Natural killer cell (primary cell): ENCODE measurements at regions not wholly inside any gene's neighbourhood (a gene's known extent, or its start where the extent isn't known, plus 50 kb on each side); places are given as distances from the start of the nearest gene placed in this dataset.

Source experiments
- ATAC-seq, 3 donors: fragments of 150-1000 bp in 2 of 3; fragments of 200-7000 bp in 1 of 3; cut with Tn5 transposase; 1 replicate in 1 of 3; 2 replicates in 2 of 3; pipeline ENCODE4 v1.10.0; 2021; ENCODE audit warnings: mild to moderate bottlenecking in 2 of 3, moderate library complexity in 2 of 3
- DNase-seq, 2 donors: peaks; one replicate each; pipeline versions ENCODE4 v3.0.0 to v3.0.0-alpha.2; 2013 to 2021; ENCODE audit warnings: mixed read lengths in 1 of 2
- H3K27ac ChIP-seq: one replicate; pipeline ENCODE4 v1.5.1; 2013; ENCODE audit warnings: mild to moderate bottlenecking, low read length
- H3K27me3 ChIP-seq: one replicate; pipeline ENCODE4 v1.6.1; 2013; ENCODE audit warnings: low read length; ENCODE audit not compliant: control insufficient read depth, insufficient read depth
- H3K36me3 ChIP-seq: one replicate; pipeline ENCODE4 v1.6.1; 2013; ENCODE audit warnings: low read length; ENCODE audit not compliant: control insufficient read depth, insufficient read depth
- H3K4me1 ChIP-seq: one replicate; pipeline ENCODE4 v1.6.1; 2013; ENCODE audit warnings: low read length; ENCODE audit not compliant: control insufficient read depth, insufficient read depth
- H3K4me3 ChIP-seq: one replicate; pipeline ENCODE4 v1.5.1; 2013; ENCODE audit warnings: low read length
- H3K9me3 ChIP-seq: one replicate; pipeline ENCODE4 v1.6.1; 2013; ENCODE audit warnings: low read length; ENCODE audit not compliant: control insufficient read depth, insufficient read depth
- H3K27ac Mint-ChIP-seq, 2 donors: one replicate each; pipeline ENCODE4 v1.8.0; 2022; ENCODE audit warnings: mild to moderate bottlenecking in 2 of 2, mixed read lengths in 2 of 2, moderate library complexity in 1 of 2
- H3K27me3 Mint-ChIP-seq, 2 donors: one replicate each; pipeline ENCODE4 v1.8.0; 2022; ENCODE audit warnings: low read depth in 2 of 2, mixed read lengths in 2 of 2
- H3K36me3 Mint-ChIP-seq: one replicate; pipeline ENCODE4 v1.8.0; 2022; ENCODE audit warnings: mixed read lengths
- H3K4me1 Mint-ChIP-seq, 2 donors: one replicate each; pipeline ENCODE4 v1.8.0; 2022; ENCODE audit warnings: mixed read lengths in 2 of 2
- H3K4me3 Mint-ChIP-seq: one replicate; pipeline ENCODE4 v1.8.0; 2022; ENCODE audit warnings: mild to moderate bottlenecking, moderate library complexity, mixed read lengths
- H3K9me3 Mint-ChIP-seq, 2 donors: one replicate each; pipeline ENCODE4 v1.8.0; 2022; ENCODE audit warnings: mixed read lengths in 2 of 2
- CTCF ChIP-seq: fragments of 200-600 bp; IDR thresholded peaks from one replicate; pipeline ENCODE4 v1.8.0; 2022; ENCODE audit warnings: antibody characterized with exemption
- WGBS: methylation state at CpG from one replicate; pipeline ENCODE4 v1.1.7; 2013; ENCODE audit warnings: missing lambda C conversion rate; ENCODE audit not compliant: insufficient coverage; 5-methylcytosine and 5-hydroxymethylcytosine counted together
- intact Hi-C: fragments of 100-400 bp; cut with micrococcal nuclease; formaldehyde crosslinking; loops from one replicate; pipeline ENCODE4 v1.14.2; 2022

GRCh38 chr16:76963614-76964315, 227.2 kb upstream of the MON1B start:
- H3K36me3 ChIP-seq: no peaks in the 10 kb centered on the region
- Mint-ChIP-seq H3K27ac (no peak overlapping the region), H3K36me3 (no peaks in the 10 kb centered on the region), H3K4me3 (no peak overlapping the region), H3K9me3 (peaks cover 2 to 7% of the 10 kb centered on the region in 2 donors), H3K27me3 (no peaks in the 10 kb centered on the region), H3K4me1 (no peaks in the 10 kb centered on the region)
- intact Hi-C loops: no loop called here
- no peak for TF ChIP-seq CTCF
- ATAC-seq (no peak), DNase-seq (no peak)
- H3K27ac ChIP-seq: no peak overlapping the region
- H3K4me3 ChIP-seq: no peak overlapping the region
- WGBS: 89% methylated on average over 6 of the region's 9 CpGs
- H3K4me1 ChIP-seq: no peaks in the 10 kb centered on the region
- no peaks in the 10 kb centered on the region for H3K27me3 ChIP-seq
- no peaks in the 10 kb centered on the region for H3K9me3 ChIP-seq

GRCh38 chr16:76964464-76965154, 226.4 kb upstream of the MON1B start:
- no peaks in the 10 kb centered on the region for H3K4me1 Mint-ChIP-seq
- Histone ChIP-seq H3K36me3 (no peaks in the 10 kb centered on the region), H3K4me1 (no peaks in the 10 kb centered on the region), H3K27me3 (no peaks in the 10 kb centered on the region), H3K27ac (no peak overlapping the region), H3K4me3 (no peak overlapping the region), H3K9me3 (no peaks in the 10 kb centered on the region)
- H3K4me3 Mint-ChIP-seq: no peak overlapping the region
- TF ChIP-seq CTCF: no peak
- intact Hi-C loops: no loop called here
- peaks cover 2 to 7% of the 10 kb centered on the region in 2 donors for H3K9me3 Mint-ChIP-seq
- H3K27me3 Mint-ChIP-seq: no peaks in the 10 kb centered on the region
- H3K36me3 Mint-ChIP-seq: no peaks in the 10 kb centered on the region
- no peak overlapping the region for H3K27ac Mint-ChIP-seq
- no peak for DNase-seq
- WGBS: 86% methylated on average over 2 of the region's 2 CpGs
- ATAC-seq: no peak

- ATAC-seq: no peak
- intact Hi-C loops: no loop called here
- no peak overlapping the region for H3K4me3 Mint-ChIP-seq
- 94% methylated on average over 4 of the region's 5 CpGs for WGBS
- peaks cover 4 to 10% of the 10 kb centered on the region in 2 donors for H3K9me3 Mint-ChIP-seq
- H3K4me3 ChIP-seq: no peak overlapping the region
- no peaks in the 10 kb centered on the region for H3K9me3 ChIP-seq
- no peaks in the 10 kb centered on the region for H3K4me1 ChIP-seq
- H3K27ac ChIP-seq: no peak overlapping the region
- no peaks in the 10 kb centered on the region for H3K36me3 ChIP-seq
- no peak for DNase-seq
- H3K4me1 Mint-ChIP-seq: no peaks in the 10 kb centered on the region
- no peaks in the 10 kb centered on the region for H3K27me3 Mint-ChIP-seq
- TF ChIP-seq CTCF: no peak
- no peaks in the 10 kb centered on the region for H3K27me3 ChIP-seq
- H3K27ac Mint-ChIP-seq: no peak overlapping the region
- no peaks in the 10 kb centered on the region for H3K36me3 Mint-ChIP-seq
Measured at GRCh38 chr16:76970087-76970744, 220.8 kb upstream of the MON1B start.
